B cell (primary cell): ENCODE measurements at regions not wholly inside any gene's neighbourhood (a gene's known extent, or its start where the extent isn't known, plus 50 kb on each side); places are given as distances from the start of the nearest gene placed in this dataset.

ENCODE experiments used
- ATAC-seq: fragments of 200-7000 bp; cut with Tn5 transposase; one replicate; pipeline ENCODE4 v1.10.0; 2021; ENCODE audit warnings: low read depth, mild to moderate bottlenecking, moderate number of reproducible peaks, moderate library complexity
- CTCF ChIA-PET: fragments of 350-600 bp; sonication (Branson Sonifier 250); formaldehyde crosslinking; loops from one replicate; lab custom pipeline; 2021; ENCODE audit warnings: antibody characterized with exemption, inconsistent platforms; lab: Charles Lee
- POLR2A ChIA-PET: fragments of 350-600 bp; sonication (Branson Sonifier 250); formaldehyde crosslinking; loops from one replicate; lab custom pipeline; 2021; ENCODE audit warnings: antibody characterized with exemption; lab: Charles Lee
- DNase-seq: peaks from one replicate; pipeline ENCODE4 v3.0.0; 2013
- H2AFZ ChIP-seq: 2 replicates; pipeline ENCODE4 v1.6.1; 2012; ENCODE audit warnings: mild to moderate bottlenecking, low read depth, low read length; ENCODE audit not compliant: insufficient read depth, poor library complexity, severe bottlenecking
- H3K27ac ChIP-seq, 2 donors: 1 replicate in 1 of 2; 2 replicates in 1 of 2; pipeline ENCODE4 v1.5.1; 2012 to 2013; ENCODE audit warnings: low read length in 2 of 2, mild to moderate bottlenecking in 2 of 2, moderate library complexity in 1 of 2
- H3K27me3 ChIP-seq, 4 experiments: fragments of 200-600 bp in 1 of 4; sonication (generic) in 1 of 4; replicated peaks in 1 of 4; 1 replicate in 2 of 4; 2 replicates in 2 of 4; pipeline versions ENCODE4 v1.6.1 to v1.7.0; 2013 to 2016; ENCODE audit warnings: low read length in 3 of 4, mild to moderate bottlenecking in 2 of 4, mixed read lengths in 1 of 4, moderate library complexity in 1 of 4; ENCODE audit not compliant: insufficient read depth in 4 of 4, control insufficient read depth in 3 of 4; ENCODE audit errors: control extremely low read depth in 1 of 4
- H3K36me3 ChIP-seq, 2 experiments: replicated peaks in 1 of 2; 1 replicate in 1 of 2; 2 replicates in 1 of 2; pipeline versions ENCODE4 v1.6.1 to v1.7.1; 2013; ENCODE audit warnings: low read length in 1 of 2; ENCODE audit not compliant: insufficient read depth in 2 of 2, control insufficient read depth in 1 of 2; ENCODE audit errors: control extremely low read depth in 1 of 2, extremely low read depth in 1 of 2
- H3K4me1 ChIP-seq, 2 donors: fragments of 200-600 bp in 1 of 2; sonication (generic) in 1 of 2; 1 replicate in 1 of 2; 2 replicates in 1 of 2; pipeline versions ENCODE4 v1.5.1 to v1.6.1; 2013 to 2017; ENCODE audit warnings: low read length in 2 of 2; ENCODE audit not compliant: control insufficient read depth in 2 of 2, insufficient read depth in 2 of 2
- H3K4me2 ChIP-seq: replicated peaks from 2 replicates; pipeline ENCODE3; 2012; ENCODE audit warnings: mild to moderate bottlenecking, low read depth, low read length; ENCODE audit not compliant: poor library complexity, severe bottlenecking
- H3K4me3 ChIP-seq, 5 experiments: fragments of 200-600 bp in 1 of 5; sonication (generic) in 1 of 5; 1 replicate in 3 of 5; 2 replicates in 2 of 5; pipeline versions ENCODE4 v1.5.1 to v1.7.0; 2011 to 2016; ENCODE audit warnings: low read length in 4 of 5, mild to moderate bottlenecking in 4 of 5, low read depth in 2 of 5, control low read depth in 1 of 5, moderate library complexity in 1 of 5; ENCODE audit not compliant: insufficient read depth in 1 of 5; ENCODE audit errors: control extremely low read depth in 1 of 5, extremely low read depth in 1 of 5
- H3K79me2 ChIP-seq: fragments of 200-600 bp; sonication (generic); one replicate; pipeline ENCODE4 v1.6.0; 2016; ENCODE audit warnings: low read length; ENCODE audit not compliant: control insufficient read depth, insufficient read depth
- H3K9ac ChIP-seq: fragments of 200-600 bp; sonication (generic); 2 replicates; pipeline ENCODE4 v1.6.1; 2017; ENCODE audit warnings: mild to moderate bottlenecking, low read length, moderate library complexity
- H3K9me3 ChIP-seq, 3 donors: one replicate each; pipeline versions ENCODE4 v1.6.1 to v1.7.1; 2013; ENCODE audit warnings: low read length in 2 of 3; ENCODE audit not compliant: control insufficient read depth in 2 of 3, insufficient read depth in 1 of 3; ENCODE audit errors: control extremely low read depth in 1 of 3
- H4K20me1 ChIP-seq: 2 replicates; pipeline ENCODE4 v1.6.0; 2012; ENCODE audit warnings: mild to moderate bottlenecking, low read length; ENCODE audit not compliant: insufficient read depth, control insufficient read depth, poor library complexity, severe bottlenecking
- H3K27ac Mint-ChIP-seq: one replicate; pipeline ENCODE4 v1.8.0; 2021; ENCODE audit warnings: mixed read lengths
- H3K27me3 Mint-ChIP-seq: one replicate; pipeline ENCODE4 v1.8.0; 2021; ENCODE audit warnings: mixed read lengths
- H3K4me1 Mint-ChIP-seq: one replicate; pipeline ENCODE4 v1.8.0; 2021; ENCODE audit warnings: mixed read lengths
- H3K4me3 Mint-ChIP-seq: one replicate; pipeline ENCODE4 v1.8.0; 2021; ENCODE audit warnings: mixed read lengths
- H3K9me3 Mint-ChIP-seq: one replicate; pipeline ENCODE4 v1.8.0; 2022; ENCODE audit warnings: mixed read lengths; ENCODE audit not compliant: insufficient read depth
- EZH2 ChIP-seq: IDR thresholded peaks from 2 replicates; pipeline ENCODE4 v1.6.1; 2012; ENCODE audit warnings: borderline replicate concordance, low read depth, mild to moderate bottlenecking, moderate library complexity, low read length; ENCODE audit not compliant: insufficient read depth, poor library complexity, severe bottlenecking
- WGBS: methylation state at CpG from one replicate; pipeline ENCODE4 v1.1.5; 2013; ENCODE audit warnings: missing lambda C conversion rate; ENCODE audit not compliant: insufficient coverage; 5-methylcytosine and 5-hydroxymethylcytosine counted together
- intact Hi-C: fragments of 100-400 bp; cut with micrococcal nuclease; formaldehyde crosslinking; loops from one replicate; pipeline ENCODE4 v1.10.0; 2022
- TF ChIP-seq, protein P1 (sequence below): fragments of 200-600 bp; IDR thresholded peaks from one replicate; pipeline ENCODE4 v1.8.0; 2022; ENCODE audit warnings: antibody characterized with exemption, mild to moderate bottlenecking

DNA sequence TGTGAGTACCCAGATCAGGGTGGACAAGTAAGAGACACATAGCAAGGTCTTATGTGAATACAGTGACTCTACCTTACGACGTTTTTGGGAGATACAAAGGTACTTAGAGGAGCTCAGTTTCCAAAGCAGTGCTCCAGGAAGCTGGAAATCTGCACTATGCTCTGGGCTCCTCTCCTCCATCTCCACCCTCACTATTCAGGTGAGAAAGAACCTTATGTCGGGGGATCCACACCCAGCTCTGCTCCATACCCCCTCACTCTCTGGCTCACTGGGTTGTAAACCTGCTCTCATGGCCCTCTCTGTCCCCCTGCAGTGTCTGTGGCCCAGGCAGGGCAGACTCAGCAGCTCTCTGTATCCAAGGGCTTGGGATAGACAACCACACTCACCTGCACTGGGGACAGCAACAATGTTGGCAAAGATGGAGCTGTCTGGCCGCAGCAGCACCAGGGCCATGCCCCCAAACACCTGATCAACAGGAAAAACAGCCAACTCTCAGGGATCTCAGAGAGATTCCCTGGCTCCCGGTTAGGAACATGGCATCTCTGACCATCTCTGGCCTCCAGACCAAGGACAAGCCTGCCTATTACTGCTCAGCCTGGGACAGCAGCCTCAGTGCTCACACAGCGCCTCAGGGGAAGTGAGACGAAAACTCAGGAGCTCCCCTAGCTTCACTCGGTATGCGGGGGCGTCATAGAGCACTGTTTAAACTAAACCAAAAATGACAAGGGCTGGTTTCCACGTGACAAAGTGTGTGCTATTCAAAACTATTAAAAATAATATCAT is 60.9 kb upstream of the TOP3B start:
- Histone ChIP-seq H3K4me2 (peak overlapping the region; percentile 46), H3K9me3 (peaks cover 0 to 3% (median 0%) of the 10 kb centered on the region in 3 donors), H2AFZ (peak overlapping the region; percentile 37), H3K4me1 (peaks cover 38 to 54% of the 10 kb centered on the region in 2 donors), H3K27ac (no peak overlapping the region), H3K27me3 (no peaks in the 10 kb centered on the region), H3K79me2 (no peaks in the 10 kb centered on the region), H3K36me3 (no peaks in the 10 kb centered on the region), H3K4me3 (peak overlapping the region in 2 of 5 experiments; percentile 48 to 54), H4K20me1 (no peaks in the 10 kb centered on the region), H3K9ac (peak overlapping the region; percentile 25)
- ATAC-seq (peak; percentile 70), DNase-seq (peak; percentile 42)
- H3K4me1 Mint-ChIP-seq, result peaks cover 75% of the 10 kb centered on the region
- peak overlapping the region; percentile 85 for H3K27ac Mint-ChIP-seq
- no peaks in the 10 kb centered on the region for H3K27me3 Mint-ChIP-seq
- intact Hi-C loops, result loop anchor here (2.0 kb wide), 1 partner anchor 15 kb away; no protein-coding TSS in a partner anchor
- POLR2A ChIA-PET, result interaction anchor here (1.1 to 3.0 kb wide), 3 partner anchors 12 to 68 kb away, joined by 3 to 26 read pairs (median 4); no protein-coding TSS in a partner anchor
- CTCF ChIA-PET, result interaction anchor here (1.2 to 5.9 kb wide), 9 partner anchors 10 to 164 kb away, joined by 3 to 79 read pairs (median 9); no protein-coding TSS in a partner anchor
- 52% methylated on average over 3 of the region's 11 CpGs for WGBS
- peak overlapping the region; percentile 67 for H3K4me3 Mint-ChIP-seq
- H3K9me3 Mint-ChIP-seq, result no peaks in the 10 kb centered on the region
- TF ChIP-seq, protein P1, sequence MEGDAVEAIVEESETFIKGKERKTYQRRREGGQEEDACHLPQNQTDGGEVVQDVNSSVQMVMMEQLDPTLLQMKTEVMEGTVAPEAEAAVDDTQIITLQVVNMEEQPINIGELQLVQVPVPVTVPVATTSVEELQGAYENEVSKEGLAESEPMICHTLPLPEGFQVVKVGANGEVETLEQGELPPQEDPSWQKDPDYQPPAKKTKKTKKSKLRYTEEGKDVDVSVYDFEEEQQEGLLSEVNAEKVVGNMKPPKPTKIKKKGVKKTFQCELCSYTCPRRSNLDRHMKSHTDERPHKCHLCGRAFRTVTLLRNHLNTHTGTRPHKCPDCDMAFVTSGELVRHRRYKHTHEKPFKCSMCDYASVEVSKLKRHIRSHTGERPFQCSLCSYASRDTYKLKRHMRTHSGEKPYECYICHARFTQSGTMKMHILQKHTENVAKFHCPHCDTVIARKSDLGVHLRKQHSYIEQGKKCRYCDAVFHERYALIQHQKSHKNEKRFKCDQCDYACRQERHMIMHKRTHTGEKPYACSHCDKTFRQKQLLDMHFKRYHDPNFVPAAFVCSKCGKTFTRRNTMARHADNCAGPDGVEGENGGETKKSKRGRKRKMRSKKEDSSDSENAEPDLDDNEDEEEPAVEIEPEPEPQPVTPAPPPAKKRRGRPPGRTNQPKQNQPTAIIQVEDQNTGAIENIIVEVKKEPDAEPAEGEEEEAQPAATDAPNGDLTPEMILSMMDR, result no peak
- TF ChIP-seq EZH2, result no peak
